Lower leg skin (tissue), 3 donors: ENCODE measurements at regions not wholly inside any gene's neighbourhood (a gene's known extent, or its start where the extent isn't known, plus 50 kb on each side); places are given as distances from the start of the nearest gene placed in this dataset.

Experiments used
- POLR2A ChIP-seq, 2 donors: fragments of 450-650 bp; IDR thresholded peaks; one replicate each; pipeline ENCODE4 v1.6.1; 2016 to 2017; ENCODE audit warnings: antibody characterized with exemption in 2 of 2, mild to moderate bottlenecking in 1 of 2, moderate library complexity in 1 of 2
- TF ChIP-seq, protein P1 (sequence below), 3 donors: fragments of 450-650 bp; IDR thresholded peaks; one replicate each; pipeline ENCODE4 v1.5.1; 2016; ENCODE audit warnings: antibody characterized with exemption in 3 of 3, mild to moderate bottlenecking in 3 of 3, moderate library complexity in 2 of 3

- TF ChIP-seq, protein P1, sequence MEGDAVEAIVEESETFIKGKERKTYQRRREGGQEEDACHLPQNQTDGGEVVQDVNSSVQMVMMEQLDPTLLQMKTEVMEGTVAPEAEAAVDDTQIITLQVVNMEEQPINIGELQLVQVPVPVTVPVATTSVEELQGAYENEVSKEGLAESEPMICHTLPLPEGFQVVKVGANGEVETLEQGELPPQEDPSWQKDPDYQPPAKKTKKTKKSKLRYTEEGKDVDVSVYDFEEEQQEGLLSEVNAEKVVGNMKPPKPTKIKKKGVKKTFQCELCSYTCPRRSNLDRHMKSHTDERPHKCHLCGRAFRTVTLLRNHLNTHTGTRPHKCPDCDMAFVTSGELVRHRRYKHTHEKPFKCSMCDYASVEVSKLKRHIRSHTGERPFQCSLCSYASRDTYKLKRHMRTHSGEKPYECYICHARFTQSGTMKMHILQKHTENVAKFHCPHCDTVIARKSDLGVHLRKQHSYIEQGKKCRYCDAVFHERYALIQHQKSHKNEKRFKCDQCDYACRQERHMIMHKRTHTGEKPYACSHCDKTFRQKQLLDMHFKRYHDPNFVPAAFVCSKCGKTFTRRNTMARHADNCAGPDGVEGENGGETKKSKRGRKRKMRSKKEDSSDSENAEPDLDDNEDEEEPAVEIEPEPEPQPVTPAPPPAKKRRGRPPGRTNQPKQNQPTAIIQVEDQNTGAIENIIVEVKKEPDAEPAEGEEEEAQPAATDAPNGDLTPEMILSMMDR (IDR thresholded peaks at IDR 0.05) = no peak
- TF ChIP-seq POLR2A (IDR thresholded peaks at IDR 0.05) = no peak
Observed at GRCh38 chr4:54447304-54447703, 210.5 kb upstream of the KIT start.
